ENCODE measurements at regions not wholly inside any gene's neighbourhood (a gene's known extent, or its start where the extent isn't known, plus 50 kb on each side); places are given as distances from the start of the nearest gene placed in this dataset.

DNA sequence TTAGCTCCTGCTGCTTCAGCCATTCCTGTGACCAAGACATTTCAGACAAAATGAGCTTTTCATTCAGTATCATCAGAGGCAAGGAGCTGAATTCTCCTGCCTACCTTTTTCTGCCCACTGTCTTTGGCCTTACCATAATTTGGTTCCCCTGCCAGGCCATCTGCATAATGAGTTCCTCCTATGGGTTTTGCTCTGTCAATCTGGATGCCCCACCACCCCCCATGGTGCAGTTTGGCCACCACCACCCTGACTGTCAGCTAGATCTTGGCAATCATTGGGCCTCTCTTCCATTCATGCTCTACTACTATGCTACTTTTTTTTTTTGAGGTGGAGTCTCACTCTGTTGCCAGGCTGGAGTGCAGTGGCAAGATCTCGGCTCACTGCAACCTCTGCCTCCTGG, 169.2 kb upstream of the ZKSCAN2 start:
- FAIRE-seq = no peak
- Histone ChIP-seq H2AK5ac (ENCODE audit: low read depth, low read length) (no peak overlapping the region), H3K9me3 (ENCODE audit: insufficient read depth in 2 of 2, low read depth in 1 of 2, low read length in 1 of 2) (peaks cover 0 to 4% of the 10 kb centered on the region in 2 experiments; a peak in 1 of 4 replicates), H3K27ac (ENCODE audit: low read depth, low read length) (no peak overlapping the region), H3K56ac (replicated peaks; ENCODE audit: insufficient read length, low read depth, low read length) (no peak overlapping the region), H3K18ac (ENCODE audit: extremely low read depth, low read length) (no peak overlapping the region), H3K79me1 (ENCODE audit: low read depth, low read length) (no peaks in the 10 kb centered on the region), H3K36me3 (ENCODE audit: control insufficient read depth in 2 of 4, insufficient read depth in 4 of 4, low read length in 3 of 4) (no peaks in the 10 kb centered on the region), H2BK120ac (replicated peaks; ENCODE audit: low read depth, low read length) (no peak overlapping the region), H3K4ac (replicated peaks; ENCODE audit: insufficient read length, low read depth, low read length) (no peak overlapping the region), H2BK5ac (ENCODE audit: low read depth, low read length) (no peak overlapping the region), H4K91ac (replicated peaks; ENCODE audit: insufficient read length, low read length) (no peak overlapping the region), H3K4me3 (ENCODE audit: extremely low read depth in 1 of 4, insufficient read depth in 2 of 4, low read depth in 3 of 4, low read length in 4 of 4) (no peak overlapping the region), H3K9ac (replicated peaks in 1 of 4; ENCODE audit: extremely low read depth in 1 of 4, low read depth in 3 of 4, low read length in 3 of 4) (no peak overlapping the region), H3K14ac (ENCODE audit: insufficient read length) (no peak overlapping the region), H2BK15ac (ENCODE audit: low read length) (no peak overlapping the region), H2BK20ac (ENCODE audit: low read length) (no peak overlapping the region), H3K27me3 (replicated peaks in 1 of 4; ENCODE audit: control insufficient read depth in 3 of 4, extremely low read depth in 1 of 4, insufficient read depth in 3 of 4, low read length in 3 of 4) (no peaks in the 10 kb centered on the region), H3K79me2 (ENCODE audit: control insufficient read depth in 1 of 2, insufficient read depth in 2 of 2, low read length in 2 of 2) (no peaks in the 10 kb centered on the region), H2AFZ (ENCODE audit: low read length) (no peak overlapping the region), H4K20me1 (replicated peaks in 1 of 2; ENCODE audit: control insufficient read depth in 1 of 2, insufficient read depth in 2 of 2, low read length in 2 of 2) (no peaks in the 10 kb centered on the region), H4K8ac (ENCODE audit: extremely low read depth, insufficient read depth, low read length) (no peak overlapping the region), H3K23ac (ENCODE audit: insufficient read length) (no peak overlapping the region), H2BK12ac (ENCODE audit: low read depth, low read length) (no peak overlapping the region), H3K23me2 (ENCODE audit: low read depth, low read length) (no peaks in the 10 kb centered on the region), H3K4me1 (replicated peaks in 1 of 4; ENCODE audit: control insufficient read depth in 3 of 4, insufficient read depth in 4 of 4, low read length in 3 of 4) (no peaks in the 10 kb centered on the region), H4K5ac (ENCODE audit: insufficient read length, low read depth, low read length) (no peak overlapping the region), H3K4me2 (ENCODE audit: insufficient read depth in 1 of 2, low read depth in 2 of 2, low read length in 2 of 2) (no peak overlapping the region)
- no peak for DNase-seq (ENCODE audit: low read depth in 1 of 2, low spot score in 2 of 2)
- ChIA-PET POLR2A (ENCODE audit: partially characterized antibody) (no interaction called here), CTCF (ENCODE audit: partially characterized antibody) (interaction anchor here (0.6 kb wide), 1 partner anchor 1128 kb away, joined by 3 read pairs; no protein-coding TSS in a partner anchor)
- 75% methylated on average over 1 of the region's 1 CpG; no CpG with 5 or more reads in 1 of the 2 experiments for WGBS, 2 experiments (ENCODE audit: extremely low coverage in 1 of 2, insufficient coverage in 1 of 2, insufficient read length in 1 of 2, insufficient replicate concordance in 2 of 2, low coverage in 1 of 2, low lambda C conversion rate in 2 of 2, missing lambda C conversion rate in 1 of 2)
- TF ChIP-seq ZNF274 (IDR thresholded peaks at IDR 0.05; ENCODE audit: borderline replicate concordance, extremely low read depth, low read length) = no peak
- TF ChIP-seq CHD2 (IDR thresholded peaks at IDR 0.05; ENCODE audit: low read length) = no peak
- TF ChIP-seq CBX8 (IDR thresholded peaks at IDR 0.05; ENCODE audit: borderline replicate concordance, low read depth, low read length) = no peak
- no peak for TF ChIP-seq BRCA1 (IDR thresholded peaks at IDR 0.05; ENCODE audit: low read depth, low read length)
- TF ChIP-seq, protein P1, sequence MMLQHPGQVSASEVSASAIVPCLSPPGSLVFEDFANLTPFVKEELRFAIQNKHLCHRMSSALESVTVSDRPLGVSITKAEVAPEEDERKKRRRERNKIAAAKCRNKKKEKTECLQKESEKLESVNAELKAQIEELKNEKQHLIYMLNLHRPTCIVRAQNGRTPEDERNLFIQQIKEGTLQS (IDR thresholded peaks at IDR 0.05; ENCODE audit: insufficient read depth, low read depth, low read length) = no peak
- no peak for TF ChIP-seq TBP (IDR thresholded peaks at IDR 0.05; ENCODE audit: low read depth, low read length)
- no peak for TF ChIP-seq SP1 (IDR thresholded peaks at IDR 0.05; ENCODE audit: low read depth, low read length)
- no peak for TF ChIP-seq PHF8 (conservative IDR thresholded peaks at IDR 0.05; ENCODE audit: low read depth, low read length)
- TF ChIP-seq EGR1 (IDR thresholded peaks at IDR 0.05; ENCODE audit: borderline replicate concordance, low read depth, low read length) = no peak
- no peak for TF ChIP-seq BCL11A (IDR thresholded peaks at IDR 0.05; ENCODE audit: low read depth in 2 of 2, low read length in 2 of 2)
- no peak for TF ChIP-seq SIRT6 (IDR thresholded peaks at IDR 0.05; ENCODE audit: low read length)
- no peak for TF ChIP-seq RNF2 (IDR thresholded peaks at IDR 0.05; ENCODE audit: borderline replicate concordance, low read depth, low read length, missing control alignments, poor library complexity, severe bottlenecking)
- no peak for TF ChIP-seq RAD21 (IDR thresholded peaks at IDR 0.05 in 1 of 2, conservative IDR thresholded peaks at IDR 0.05 in 1 of 2; ENCODE audit: low read depth in 2 of 2, low read length in 2 of 2)
- TF ChIP-seq KDM1A (IDR thresholded peaks at IDR 0.05; ENCODE audit: borderline replicate concordance, low read length) = no peak
- TF ChIP-seq SP4 (IDR thresholded peaks at IDR 0.05; ENCODE audit: low read length) = no peak

Data from H1 (cell line).